GM12878 (cell line): ENCODE measurements at regions not wholly inside any gene's neighbourhood (a gene's known extent, or its start where the extent isn't known, plus 50 kb on each side); places are given as distances from the start of the nearest gene placed in this dataset.

Experiments
- BRCA1 ChIP-seq: IDR thresholded peaks from 2 replicates; pipeline ENCODE4 v1.6.1; 2011; ENCODE audit warnings: low read depth, low read length, improper control_type of control experiment
- GABPA ChIP-seq: IDR thresholded peaks from 2 replicates; pipeline ENCODE4 v1.6.1; 2014; ENCODE audit warnings: antibody characterized with exemption, low read depth, mild to moderate bottlenecking, inconsistent platforms
- IKZF2 ChIP-seq, 2 experiments: fragments of 450-650 bp; IDR thresholded peaks; 2 replicates each; pipeline ENCODE4 v1.6.1; 2017; ENCODE audit warnings: mild to moderate bottlenecking in 2 of 2, moderate library complexity in 2 of 2
- NR2F1 ChIP-seq: fragments of 450-650 bp; conservative IDR thresholded peaks from 2 replicates; pipeline ENCODE4 v1.6.1; 2017; ENCODE audit warnings: mild to moderate bottlenecking
- PKNOX1 ChIP-seq: fragments of 450-650 bp; IDR thresholded peaks from 2 replicates; pipeline ENCODE4 v1.6.1; 2016; ENCODE audit warnings: mild to moderate bottlenecking
- POLR2A ChIP-seq: IDR thresholded peaks from 2 replicates; pipeline ENCODE4 v1.6.1; 2011; ENCODE audit warnings: low read depth, mild to moderate bottlenecking, low read length
- POLR2AphosphoS5 ChIP-seq: IDR thresholded peaks from 2 replicates; pipeline ENCODE4 v1.6.1; 2011; ENCODE audit warnings: mild to moderate bottlenecking, low read length, inconsistent platforms
- TARDBP ChIP-seq: IDR thresholded peaks from 2 replicates; pipeline ENCODE4 v1.6.1; 2016; ENCODE audit warnings: borderline replicate concordance
- ZNF274 ChIP-seq: IDR thresholded peaks from one replicate; pipeline ENCODE4 v1.8.0; 2011; ENCODE audit not compliant: insufficient read length, insufficient read depth
- TF ChIP-seq, protein P1 (sequence below), 3 experiments: IDR thresholded peaks in 2 of 3; conservative IDR thresholded peaks in 1 of 3; 2 replicates each; pipeline ENCODE4 v1.5.1; 2011; ENCODE audit warnings: low read depth in 3 of 3, low read length in 3 of 3, mild to moderate bottlenecking in 3 of 3, control low read depth in 2 of 3, moderate library complexity in 2 of 3, inconsistent platforms in 1 of 3, mixed read lengths in 1 of 3; ENCODE audit not compliant: control insufficient read depth in 2 of 3, insufficient read depth in 1 of 3; ENCODE audit errors: extremely low read depth in 1 of 3

GRCh38 chr14:43285575-43285974, 1221.5 kb downstream of the FSCB start:
- TF ChIP-seq NR2F1 = no peak
- no peak for TF ChIP-seq PKNOX1
- no peak for TF ChIP-seq BRCA1
- no peak for TF ChIP-seq IKZF2 (IDR thresholded peaks at IDR 0.05)
- TF ChIP-seq TARDBP = no peak
- no peak for TF ChIP-seq POLR2AphosphoS5
- no peak for TF ChIP-seq POLR2A
- no peak for TF ChIP-seq GABPA
- TF ChIP-seq, protein P1, sequence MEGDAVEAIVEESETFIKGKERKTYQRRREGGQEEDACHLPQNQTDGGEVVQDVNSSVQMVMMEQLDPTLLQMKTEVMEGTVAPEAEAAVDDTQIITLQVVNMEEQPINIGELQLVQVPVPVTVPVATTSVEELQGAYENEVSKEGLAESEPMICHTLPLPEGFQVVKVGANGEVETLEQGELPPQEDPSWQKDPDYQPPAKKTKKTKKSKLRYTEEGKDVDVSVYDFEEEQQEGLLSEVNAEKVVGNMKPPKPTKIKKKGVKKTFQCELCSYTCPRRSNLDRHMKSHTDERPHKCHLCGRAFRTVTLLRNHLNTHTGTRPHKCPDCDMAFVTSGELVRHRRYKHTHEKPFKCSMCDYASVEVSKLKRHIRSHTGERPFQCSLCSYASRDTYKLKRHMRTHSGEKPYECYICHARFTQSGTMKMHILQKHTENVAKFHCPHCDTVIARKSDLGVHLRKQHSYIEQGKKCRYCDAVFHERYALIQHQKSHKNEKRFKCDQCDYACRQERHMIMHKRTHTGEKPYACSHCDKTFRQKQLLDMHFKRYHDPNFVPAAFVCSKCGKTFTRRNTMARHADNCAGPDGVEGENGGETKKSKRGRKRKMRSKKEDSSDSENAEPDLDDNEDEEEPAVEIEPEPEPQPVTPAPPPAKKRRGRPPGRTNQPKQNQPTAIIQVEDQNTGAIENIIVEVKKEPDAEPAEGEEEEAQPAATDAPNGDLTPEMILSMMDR (IDR thresholded peaks at IDR 0.05 in 2 of 3, conservative IDR thresholded peaks at IDR 0.05 in 1 of 3; ENCODE audit: control insufficient read depth in 2 of 3, extremely low read depth in 1 of 3, insufficient read depth in 1 of 3, low read depth in 3 of 3, low read length in 3 of 3) = no peak
- TF ChIP-seq ZNF274 = no peak
